ENCODE measurements at regions not wholly inside any gene's neighbourhood (a gene's known extent, or its start where the extent isn't known, plus 50 kb on each side); places are given as distances from the start of the nearest gene placed in this dataset.

GRCh38 chr9:79477955-79478771 lies 93.6 kb upstream of the TLE4 start:
- H3K4me2 ChIP-seq (ENCODE audit: low read length): no peak overlapping the region
- no peaks in the 10 kb centered on the region for H3K9me3 ChIP-seq (ENCODE audit: insufficient read depth, low read length)
- H3K9ac ChIP-seq (ENCODE audit: low read length): no peak overlapping the region
- no peak overlapping the region for H2AFZ ChIP-seq (ENCODE audit: low read depth, low read length)
- no peak overlapping the region for H3K27ac ChIP-seq (ENCODE audit: low read length)
- H3K27me3 ChIP-seq (ENCODE audit: low read depth, low read length): no peaks in the 10 kb centered on the region
- TF ChIP-seq EZH2phosphoT487 (IDR thresholded peaks at IDR 0.05; ENCODE audit: low read depth) (no peak), CTCF (IDR thresholded peaks at IDR 0.05; ENCODE audit: low read depth, low read length) (peak; percentile 66)
- H3K79me2 ChIP-seq (ENCODE audit: low read length): no peaks in the 10 kb centered on the region
- H4K20me1 ChIP-seq (ENCODE audit: insufficient read depth, low read length): no peaks in the 10 kb centered on the region
- H3K4me1 ChIP-seq (ENCODE audit: low read length): peaks cover 8% of the 10 kb centered on the region
- no peaks in the 10 kb centered on the region for H3K36me3 ChIP-seq (replicated peaks; ENCODE audit: low read depth, low read length)
- no peak overlapping the region for H3K4me3 ChIP-seq (ENCODE audit: low read length)

- no peaks in the 10 kb centered on the region for H3K9me3 ChIP-seq (ENCODE audit: insufficient read depth, low read length)
- no peaks in the 10 kb centered on the region for H4K20me1 ChIP-seq (ENCODE audit: insufficient read depth, low read length)
- no peaks in the 10 kb centered on the region for H3K27me3 ChIP-seq (ENCODE audit: low read depth, low read length)
- no peak overlapping the region for H3K9ac ChIP-seq (ENCODE audit: low read length)
- no peak overlapping the region for H3K4me2 ChIP-seq (ENCODE audit: low read length)
- H3K36me3 ChIP-seq (replicated peaks; ENCODE audit: low read depth, low read length): no peaks in the 10 kb centered on the region
- peaks cover 2% of the 10 kb centered on the region; the same call in 1 of the 2 replicates for H3K4me1 ChIP-seq (ENCODE audit: low read length)
- H3K27ac ChIP-seq (ENCODE audit: low read length): no peak overlapping the region
- H3K79me2 ChIP-seq (ENCODE audit: low read length): no peaks in the 10 kb centered on the region
- TF ChIP-seq CTCF (IDR thresholded peaks at IDR 0.05; ENCODE audit: low read depth, low read length) (no peak), EZH2phosphoT487 (IDR thresholded peaks at IDR 0.05; ENCODE audit: low read depth) (no peak)
- H3K4me3 ChIP-seq (ENCODE audit: low read length): no peak overlapping the region
- no peak overlapping the region for H2AFZ ChIP-seq (ENCODE audit: low read depth, low read length)
Observed at GRCh38 chr9:79480639-79481038, 91.1 kb upstream of the TLE4 start.

GRCh38 chr9:79481846-79482477 lies 89.8 kb upstream of the TLE4 start:
- Histone ChIP-seq H3K4me2 (ENCODE audit: low read length) (no peak overlapping the region), H3K27ac (ENCODE audit: low read length) (no peak overlapping the region), H4K20me1 (ENCODE audit: insufficient read depth, low read length) (no peaks in the 10 kb centered on the region), H3K9ac (ENCODE audit: low read length) (no peak overlapping the region), H3K27me3 (ENCODE audit: low read depth, low read length) (no peaks in the 10 kb centered on the region), H2AFZ (ENCODE audit: low read depth, low read length) (no peak overlapping the region), H3K36me3 (replicated peaks; ENCODE audit: low read depth, low read length) (no peaks in the 10 kb centered on the region), H3K9me3 (ENCODE audit: insufficient read depth, low read length) (no peaks in the 10 kb centered on the region), H3K79me2 (ENCODE audit: low read length) (no peaks in the 10 kb centered on the region), H3K4me3 (ENCODE audit: low read length) (no peak overlapping the region), H3K4me1 (ENCODE audit: low read length) (peaks cover 2% of the 10 kb centered on the region; the same call in 1 of the 2 replicates)
- no peak for TF ChIP-seq CTCF (IDR thresholded peaks at IDR 0.05; ENCODE audit: low read depth, low read length)
- TF ChIP-seq EZH2phosphoT487 (IDR thresholded peaks at IDR 0.05; ENCODE audit: low read depth): no peak

- no peaks in the 10 kb centered on the region for H3K4me1 ChIP-seq (ENCODE audit: low read length)
- H3K9me3 ChIP-seq (ENCODE audit: insufficient read depth, low read length): no peaks in the 10 kb centered on the region
- no peaks in the 10 kb centered on the region for H3K36me3 ChIP-seq (replicated peaks; ENCODE audit: low read depth, low read length)
- H3K79me2 ChIP-seq (ENCODE audit: low read length): no peaks in the 10 kb centered on the region
- H4K20me1 ChIP-seq (ENCODE audit: insufficient read depth, low read length): no peaks in the 10 kb centered on the region
- H3K27me3 ChIP-seq (ENCODE audit: low read depth, low read length): no peaks in the 10 kb centered on the region
- no peak overlapping the region for H3K4me2 ChIP-seq (ENCODE audit: low read length)
- H3K4me3 ChIP-seq (ENCODE audit: low read length): no peak overlapping the region
- no peak overlapping the region for H3K27ac ChIP-seq (ENCODE audit: low read length)
- H3K9ac ChIP-seq (ENCODE audit: low read length): no peak overlapping the region
- TF ChIP-seq CTCF (IDR thresholded peaks at IDR 0.05; ENCODE audit: low read depth, low read length) (no peak), EZH2phosphoT487 (IDR thresholded peaks at IDR 0.05; ENCODE audit: low read depth) (no peak)
- H2AFZ ChIP-seq (ENCODE audit: low read depth, low read length): no peak overlapping the region
Observed at GRCh38 chr9:79485258-79485657, 86.5 kb upstream of the TLE4 start.
